PC-3 (cell line): ENCODE measurements at regions not wholly inside any gene's neighbourhood (a gene's known extent, or its start where the extent isn't known, plus 50 kb on each side); places are given as distances from the start of the nearest gene placed in this dataset.

Experiments used
- ATAC-seq: fragments of 200-7000 bp; cut with Tn5 transposase; 2 replicates; pipeline ENCODE4 v1.9.1; 2020; ENCODE audit warnings: mild to moderate bottlenecking, moderate library complexity
- BruUV-seq: library from RNA; stranded (reverse); fragments of 400-500 nt; replicated peaks from 2 replicates; lab custom pipeline; 2021; lab: Mats Ljungman, UMichigan
- CTCF ChIA-PET: fragments of 300-600 bp; sonication (Branson Sonifier 250); formaldehyde crosslinking; loops from one replicate; lab custom pipeline; 2022; ENCODE audit warnings: antibody characterized with exemption; lab: Charles Lee
- POLR2A ChIA-PET: fragments of 300-600 bp; sonication (Branson Sonifier 250); formaldehyde crosslinking; loops from one replicate; lab custom pipeline; 2022; ENCODE audit warnings: antibody characterized with exemption; ENCODE audit not compliant: unreplicated experiment; lab: Charles Lee
- DNase-seq: peaks from one replicate; pipeline ENCODE4 v3.0.0-alpha.2; 2015
- H2AFZ ChIP-seq: fragments of 300-600 bp; sonication (generic); 2 replicates; pipeline ENCODE4 v1.6.0; 2016; ENCODE audit warnings: antibody characterized with exemption, low read length
- H3F3A ChIP-seq: fragments of 300-600 bp; sonication (generic); one replicate; pipeline ENCODE4 v1.6.0; 2017; ENCODE audit warnings: antibody characterized with exemption, low read length, control low read depth, mild to moderate bottlenecking; ENCODE audit not compliant: unreplicated experiment
- H3K27ac ChIP-seq: fragments of 300-600 bp; sonication (generic); 2 replicates; pipeline ENCODE4 v1.5.1; 2016; ENCODE audit warnings: mild to moderate bottlenecking, low read length
- H3K27me3 ChIP-seq: fragments of 300-600 bp; sonication (generic); 2 replicates; pipeline ENCODE4 v1.6.1; 2016; ENCODE audit warnings: low read length, mixed read lengths
- H3K36me3 ChIP-seq: fragments of 300-600 bp; sonication (generic); 2 replicates; pipeline ENCODE4 v1.6.1; 2016; ENCODE audit warnings: low read depth, mixed run types, low read length, mixed read lengths
- H3K4me1 ChIP-seq: fragments of 300-600 bp; sonication (generic); 2 replicates; pipeline ENCODE4 v1.5.1; 2016; ENCODE audit warnings: low read length; ENCODE audit not compliant: insufficient read depth
- H3K4me2 ChIP-seq: fragments of 300-600 bp; sonication (generic); 2 replicates; pipeline ENCODE4 v1.6.0; 2016; ENCODE audit warnings: low read length
- H3K4me3 ChIP-seq: fragments of 300-600 bp; sonication (generic); 2 replicates; pipeline ENCODE4 v1.5.1; 2016; ENCODE audit warnings: mild to moderate bottlenecking, low read length, mixed read lengths
- H3K79me2 ChIP-seq: fragments of 300-600 bp; sonication (generic); 2 replicates; pipeline ENCODE4 v1.6.1; 2017; ENCODE audit warnings: low read length, mixed read lengths
- H3K9ac ChIP-seq: fragments of 300-600 bp; sonication (generic); 2 replicates; pipeline ENCODE4 v1.6.0; 2016; ENCODE audit warnings: mild to moderate bottlenecking, low read length
- H3K9me2 ChIP-seq: fragments of 300-600 bp; sonication (generic); replicated peaks from 2 replicates; pipeline ENCODE4 v1.6.1; 2016; ENCODE audit warnings: mixed run types, low read length, mixed read lengths
- H3K9me3 ChIP-seq: fragments of 300-600 bp; sonication (generic); 2 replicates; pipeline ENCODE4 v1.6.1; 2016; ENCODE audit warnings: low read length, mixed read lengths
- H4K20me1 ChIP-seq: fragments of 300-600 bp; sonication (generic); 2 replicates; pipeline ENCODE4 v1.6.1; 2016; ENCODE audit warnings: low read length, mixed read lengths
- EZH2 ChIP-seq: fragments of 300-600 bp; sonication (generic); IDR thresholded peaks from one replicate; pipeline ENCODE4 v1.6.1; 2017; ENCODE audit warnings: antibody characterized with exemption, mild to moderate bottlenecking, low read length; ENCODE audit not compliant: unreplicated experiment
- EZH2phosphoT487 ChIP-seq: fragments of 300-600 bp; sonication (generic); IDR thresholded peaks from 2 replicates; pipeline ENCODE4 v1.6.1; 2018; ENCODE audit warnings: mild to moderate bottlenecking, antibody characterized with exemption, low read length, borderline replicate concordance
- intact Hi-C: fragments of 100-400 bp; cut with micrococcal nuclease; formaldehyde crosslinking; loops from 2 replicates; pipeline ENCODE4 v1.9.0; 2023
- TF ChIP-seq, protein P1 (sequence below): fragments of 300-600 bp; sonication (generic); conservative IDR thresholded peaks from 2 replicates; pipeline ENCODE4 v1.5.1; 2017; ENCODE audit warnings: antibody characterized with exemption, low read depth, mild to moderate bottlenecking, low read length

DNA sequence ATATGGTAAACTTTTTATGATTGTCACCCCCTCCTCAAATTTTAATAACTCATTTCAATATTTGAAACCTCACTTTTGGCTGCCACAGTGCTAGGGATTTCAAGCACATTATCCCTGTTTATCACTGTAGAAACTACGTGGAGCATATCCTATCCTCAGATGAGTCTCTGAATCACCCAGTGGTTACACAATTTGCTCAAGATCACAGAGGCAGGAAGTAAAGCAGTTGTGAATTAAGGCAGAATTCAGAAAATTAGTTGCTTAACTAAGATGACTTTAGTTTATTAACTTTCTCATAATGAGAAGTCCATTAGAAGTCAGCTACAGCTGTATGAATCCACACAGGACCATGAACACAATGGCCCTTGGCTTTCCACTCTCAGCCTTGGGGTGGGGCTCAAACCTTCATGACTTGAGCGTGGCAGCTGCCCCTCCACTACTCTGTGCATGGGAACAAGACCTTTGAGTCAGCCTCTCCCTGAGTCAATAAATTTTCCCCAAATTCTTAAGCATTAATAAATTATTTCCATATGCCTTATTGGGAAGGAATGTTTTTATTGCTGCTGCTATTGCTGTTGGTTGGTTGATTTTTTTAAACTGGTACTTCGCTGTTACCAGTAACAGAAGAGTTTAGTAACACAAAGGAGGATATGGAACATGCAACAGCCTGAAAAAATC lies 369.0 kb downstream of the CBLN2 start:
- no peaks in the 10 kb centered on the region for H3K9me3 ChIP-seq
- POLR2A ChIA-PET, result no interaction called here
- H3F3A ChIP-seq, result no peaks in the 10 kb centered on the region
- H3K27ac ChIP-seq, result no peak overlapping the region
- no peak overlapping the region for H2AFZ ChIP-seq
- BruUV-seq, result no TSS peak
- H3K4me1 ChIP-seq, result no peaks in the 10 kb centered on the region
- no peak overlapping the region for H3K9ac ChIP-seq
- no peak overlapping the region for H3K4me3 ChIP-seq
- intact Hi-C loops, result no loop called here
- TF ChIP-seq EZH2 (no peak), EZH2phosphoT487 (no peak)
- TF ChIP-seq, protein P1, sequence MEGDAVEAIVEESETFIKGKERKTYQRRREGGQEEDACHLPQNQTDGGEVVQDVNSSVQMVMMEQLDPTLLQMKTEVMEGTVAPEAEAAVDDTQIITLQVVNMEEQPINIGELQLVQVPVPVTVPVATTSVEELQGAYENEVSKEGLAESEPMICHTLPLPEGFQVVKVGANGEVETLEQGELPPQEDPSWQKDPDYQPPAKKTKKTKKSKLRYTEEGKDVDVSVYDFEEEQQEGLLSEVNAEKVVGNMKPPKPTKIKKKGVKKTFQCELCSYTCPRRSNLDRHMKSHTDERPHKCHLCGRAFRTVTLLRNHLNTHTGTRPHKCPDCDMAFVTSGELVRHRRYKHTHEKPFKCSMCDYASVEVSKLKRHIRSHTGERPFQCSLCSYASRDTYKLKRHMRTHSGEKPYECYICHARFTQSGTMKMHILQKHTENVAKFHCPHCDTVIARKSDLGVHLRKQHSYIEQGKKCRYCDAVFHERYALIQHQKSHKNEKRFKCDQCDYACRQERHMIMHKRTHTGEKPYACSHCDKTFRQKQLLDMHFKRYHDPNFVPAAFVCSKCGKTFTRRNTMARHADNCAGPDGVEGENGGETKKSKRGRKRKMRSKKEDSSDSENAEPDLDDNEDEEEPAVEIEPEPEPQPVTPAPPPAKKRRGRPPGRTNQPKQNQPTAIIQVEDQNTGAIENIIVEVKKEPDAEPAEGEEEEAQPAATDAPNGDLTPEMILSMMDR, result no peak
- H3K36me3 ChIP-seq, result no peaks in the 10 kb centered on the region
- no peaks in the 10 kb centered on the region for H3K9me2 ChIP-seq
- DNase-seq (no peak), ATAC-seq (no peak)
- no peaks in the 10 kb centered on the region for H3K27me3 ChIP-seq
- no peaks in the 10 kb centered on the region for H3K79me2 ChIP-seq
- CTCF ChIA-PET, result no interaction called here
- no peak overlapping the region for H3K4me2 ChIP-seq
- H4K20me1 ChIP-seq, result no peaks in the 10 kb centered on the region

DNA sequence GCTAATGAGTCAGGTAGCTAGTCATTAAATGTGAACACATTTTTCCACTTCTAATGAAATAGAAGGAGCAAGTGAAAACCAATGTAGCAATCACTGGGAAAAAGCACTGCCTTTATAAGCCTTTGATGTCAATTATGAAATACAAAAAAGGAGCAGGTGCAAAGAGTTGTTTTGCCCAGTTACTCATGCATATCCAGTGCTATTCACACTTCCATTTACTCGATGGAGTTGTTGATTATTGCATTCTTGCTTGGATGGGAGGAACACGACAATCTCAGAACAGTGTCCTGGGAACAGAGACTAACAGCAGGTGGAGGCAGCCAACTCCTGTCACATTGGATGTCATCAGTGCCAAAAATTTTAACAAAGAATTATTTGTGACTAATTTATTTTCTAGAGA lies 372.5 kb downstream of the CBLN2 start:
- no peak for ATAC-seq
- BruUV-seq, result no TSS peak
- Histone ChIP-seq H3K4me1 (no peaks in the 10 kb centered on the region), H3K4me2 (no peak overlapping the region), H3K27me3 (no peaks in the 10 kb centered on the region), H3K27ac (no peak overlapping the region), H3K9ac (no peak overlapping the region), H3K9me3 (no peaks in the 10 kb centered on the region), H2AFZ (no peak overlapping the region), H3K79me2 (no peaks in the 10 kb centered on the region), H3K4me3 (no peak overlapping the region), H4K20me1 (no peaks in the 10 kb centered on the region), H3K9me2 (no peaks in the 10 kb centered on the region), H3K36me3 (no peaks in the 10 kb centered on the region), H3F3A (no peaks in the 10 kb centered on the region)
- intact Hi-C loops, result no loop called here
- CTCF ChIA-PET, result no interaction called here
- POLR2A ChIA-PET, result no interaction called here
- DNase-seq, result no peak
- TF ChIP-seq, protein P1, result no peak
- TF ChIP-seq EZH2phosphoT487 (no peak), EZH2 (no peak)

DNA sequence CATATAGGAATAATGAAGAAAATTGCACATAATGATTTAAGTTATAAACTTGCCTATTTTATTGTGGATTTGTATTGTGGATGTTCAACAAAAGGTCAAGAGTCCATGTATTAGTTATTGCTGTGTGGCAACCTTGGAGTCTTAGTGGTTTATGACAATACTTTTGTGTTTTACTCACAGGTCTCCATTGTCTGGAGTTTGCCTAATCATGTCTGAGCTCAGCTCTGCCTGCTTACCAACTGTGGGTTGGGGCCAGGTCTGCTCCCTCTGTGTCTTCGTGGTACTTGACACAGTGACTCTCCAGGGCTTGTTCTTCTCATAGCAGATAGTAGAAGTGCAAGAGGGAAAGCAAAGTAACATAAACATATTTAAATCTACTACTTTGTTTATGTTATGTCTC lies 382.5 kb downstream of the CBLN2 start:
- H3K4me2 ChIP-seq, result no peak overlapping the region
- H3K27me3 ChIP-seq, result no peaks in the 10 kb centered on the region
- POLR2A ChIA-PET, result no interaction called here
- H3K36me3 ChIP-seq, result no peaks in the 10 kb centered on the region
- CTCF ChIA-PET, result no interaction called here
- BruUV-seq, result no TSS peak
- no peak overlapping the region for H2AFZ ChIP-seq
- H3K4me1 ChIP-seq, result no peaks in the 10 kb centered on the region
- no peaks in the 10 kb centered on the region for H3K79me2 ChIP-seq
- H3K9me2 ChIP-seq, result no peaks in the 10 kb centered on the region
- H3F3A ChIP-seq, result no peaks in the 10 kb centered on the region
- no peaks in the 10 kb centered on the region for H3K9me3 ChIP-seq
- H3K9ac ChIP-seq, result no peak overlapping the region
- DNase-seq, result no peak
- TF ChIP-seq EZH2phosphoT487 (no peak), EZH2 (no peak)
- TF ChIP-seq, protein P1, result no peak
- H3K4me3 ChIP-seq, result no peak overlapping the region
- ATAC-seq, result no peak
- no peaks in the 10 kb centered on the region for H4K20me1 ChIP-seq
- intact Hi-C loops, result no loop called here
- no peak overlapping the region for H3K27ac ChIP-seq
